ENCODE measurements at regions not wholly inside any gene's neighbourhood (a gene's known extent, or its start where the extent isn't known, plus 50 kb on each side); places are given as distances from the start of the nearest gene placed in this dataset.

- intact Hi-C loops (cut with micrococcal nuclease), result loop anchor here (5.0 kb wide), 1 partner anchor 176 kb away; no protein-coding TSS in a partner anchor
- CTCF ChIA-PET, result interaction anchor here (0.6 to 8.8 kb wide), 6 partner anchors 101 to 1484 kb away, joined by 3 to 120 read pairs (median 6); no protein-coding TSS in a partner anchor
- Mint-ChIP-seq H3K27ac (ENCODE audit: low read depth, unreplicated experiment) (no peak overlapping the region), H3K27me3 (ENCODE audit: insufficient read depth, unreplicated experiment) (no peaks in the 10 kb centered on the region), H3K9me3 (ENCODE audit: unreplicated experiment) (no peaks in the 10 kb centered on the region), H3K4me3 (ENCODE audit: unreplicated experiment) (no peak overlapping the region), H3K4me1 (ENCODE audit: insufficient read depth, unreplicated experiment) (peaks cover 8% of the 10 kb centered on the region), H3K36me3 (ENCODE audit: insufficient read depth, unreplicated experiment) (no peaks in the 10 kb centered on the region)
- POLR2A ChIA-PET, result interaction anchor here (0.7 to 1.4 kb wide), 4 partner anchors 38 to 447 kb away, joined by 3 to 4 read pairs (median 4); no protein-coding TSS in a partner anchor
- TF ChIP-seq, protein P1, sequence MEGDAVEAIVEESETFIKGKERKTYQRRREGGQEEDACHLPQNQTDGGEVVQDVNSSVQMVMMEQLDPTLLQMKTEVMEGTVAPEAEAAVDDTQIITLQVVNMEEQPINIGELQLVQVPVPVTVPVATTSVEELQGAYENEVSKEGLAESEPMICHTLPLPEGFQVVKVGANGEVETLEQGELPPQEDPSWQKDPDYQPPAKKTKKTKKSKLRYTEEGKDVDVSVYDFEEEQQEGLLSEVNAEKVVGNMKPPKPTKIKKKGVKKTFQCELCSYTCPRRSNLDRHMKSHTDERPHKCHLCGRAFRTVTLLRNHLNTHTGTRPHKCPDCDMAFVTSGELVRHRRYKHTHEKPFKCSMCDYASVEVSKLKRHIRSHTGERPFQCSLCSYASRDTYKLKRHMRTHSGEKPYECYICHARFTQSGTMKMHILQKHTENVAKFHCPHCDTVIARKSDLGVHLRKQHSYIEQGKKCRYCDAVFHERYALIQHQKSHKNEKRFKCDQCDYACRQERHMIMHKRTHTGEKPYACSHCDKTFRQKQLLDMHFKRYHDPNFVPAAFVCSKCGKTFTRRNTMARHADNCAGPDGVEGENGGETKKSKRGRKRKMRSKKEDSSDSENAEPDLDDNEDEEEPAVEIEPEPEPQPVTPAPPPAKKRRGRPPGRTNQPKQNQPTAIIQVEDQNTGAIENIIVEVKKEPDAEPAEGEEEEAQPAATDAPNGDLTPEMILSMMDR (IDR thresholded peaks at IDR 0.05; ENCODE audit: unreplicated experiment), result no peak
- peak; percentile 42 for DNase-seq (ENCODE audit: unreplicated experiment)
- BruUV-seq (replicated peaks), result no TSS peak
Measured at GRCh38 chr10:21272643-21273399, 252.7 kb downstream of the SKIDA1 start.

DNA sequence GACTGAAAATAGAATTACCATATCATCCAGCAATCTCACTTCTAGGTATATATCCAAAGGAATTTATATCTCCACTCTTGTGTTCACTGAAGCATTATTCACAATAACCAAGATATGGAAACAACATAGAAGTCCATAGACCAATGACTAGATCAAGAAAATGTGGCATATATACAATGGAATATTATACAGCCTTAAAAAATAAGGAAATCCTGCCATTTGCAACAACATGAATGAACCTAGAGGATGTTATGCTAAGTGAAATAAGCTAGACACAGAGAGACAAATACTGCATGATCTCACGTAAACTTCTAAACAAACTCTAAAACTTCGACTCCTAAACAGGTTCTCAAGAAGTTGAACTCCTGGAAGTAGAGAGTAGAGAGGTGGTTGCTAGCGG, 254.5 kb downstream of the SKIDA1 start:
- peaks cover 13% of the 10 kb centered on the region for H3K4me1 Mint-ChIP-seq (ENCODE audit: insufficient read depth, unreplicated experiment)
- intact Hi-C loops (cut with micrococcal nuclease), result loop anchor here (1.0 to 5.0 kb wide), 3 partner anchors 174 to 413 kb away; no protein-coding TSS in a partner anchor
- CTCF ChIA-PET, result interaction anchor here (0.6 to 8.8 kb wide), 17 partner anchors 9 to 416 kb away, joined by 3 to 120 read pairs (median 4); no protein-coding TSS in a partner anchor
- no peaks in the 10 kb centered on the region for H3K36me3 Mint-ChIP-seq (ENCODE audit: insufficient read depth, unreplicated experiment)
- no peaks in the 10 kb centered on the region for H3K9me3 Mint-ChIP-seq (ENCODE audit: unreplicated experiment)
- H3K27ac Mint-ChIP-seq (ENCODE audit: low read depth, unreplicated experiment), result no peak overlapping the region
- POLR2A ChIA-PET, result interaction anchor here (0.7 kb wide), 1 partner anchor 194 kb away, joined by 5 read pairs; no protein-coding TSS in a partner anchor
- no peak for DNase-seq (ENCODE audit: unreplicated experiment)
- H3K27me3 Mint-ChIP-seq (ENCODE audit: insufficient read depth, unreplicated experiment), result no peaks in the 10 kb centered on the region
- no peak overlapping the region for H3K4me3 Mint-ChIP-seq (ENCODE audit: unreplicated experiment)
- no TSS peak for BruUV-seq (replicated peaks)
- TF ChIP-seq, protein P1 (IDR thresholded peaks at IDR 0.05; ENCODE audit: unreplicated experiment), result no peak

- intact Hi-C loops (cut with micrococcal nuclease), result no loop called here
- H3K27me3 Mint-ChIP-seq (ENCODE audit: insufficient read depth, unreplicated experiment), result no peaks in the 10 kb centered on the region
Measured at GRCh38 chr10:21269289-21269688, 256.2 kb downstream of the SKIDA1 start.

More at GRCh38 chr10:21269289-21269688, 256.2 kb downstream of the SKIDA1 start:
- Mint-ChIP-seq H3K27ac (ENCODE audit: low read depth, unreplicated experiment) (no peak overlapping the region), H3K9me3 (ENCODE audit: unreplicated experiment) (no peaks in the 10 kb centered on the region), H3K36me3 (ENCODE audit: insufficient read depth, unreplicated experiment) (no peaks in the 10 kb centered on the region), H3K4me3 (ENCODE audit: unreplicated experiment) (no peak overlapping the region), H3K4me1 (ENCODE audit: insufficient read depth, unreplicated experiment) (peaks cover 25% of the 10 kb centered on the region)
- ChIA-PET CTCF (interaction anchor here (0.6 to 8.8 kb wide), 20 partner anchors 9 to 604 kb away, joined by 3 to 120 read pairs (median 4); no protein-coding TSS in a partner anchor), POLR2A (interaction anchor here (0.7 to 1.2 kb wide), 4 partner anchors 97 to 193 kb away, joined by 3 read pairs; no protein-coding TSS in a partner anchor)
- DNase-seq (ENCODE audit: unreplicated experiment), result no peak
- BruUV-seq (replicated peaks), result no TSS peak
- TF ChIP-seq, protein P1 (IDR thresholded peaks at IDR 0.05; ENCODE audit: unreplicated experiment), result no peak

Data from MCF 10A (cell line).